ENCODE measurements at regions not wholly inside any gene's neighbourhood (a gene's known extent, or its start where the extent isn't known, plus 50 kb on each side); places are given as distances from the start of the nearest gene placed in this dataset.

GRCh38 chr18:77547757-77548156 lies 298.1 kb downstream of the GALR1 start:
- Histone ChIP-seq H3K36me3 (ENCODE audit: low read depth, missing control alignments) (no peaks in the 10 kb centered on the region), H3K27ac (no peak overlapping the region), H3K4me1 (no peaks in the 10 kb centered on the region), H3K4me3 (no peak overlapping the region), H3K9me3 (no peaks in the 10 kb centered on the region), H3K27me3 (no peaks in the 10 kb centered on the region)
- DNase-seq, result no peak
- intact Hi-C loops (cut with DNase I; ENCODE audit: low total_unique reads), result no loop called here
- 41 to 53% methylated on average over 5 of the region's 5 CpGs for WGBS, 2 donors
- TF ChIP-seq CTCF (IDR thresholded peaks at IDR 0.05) (no peak), POLR2A (IDR thresholded peaks at IDR 0.05) (no peak)

- no peak for DNase-seq
- WGBS, 2 donors, result 71 to 72% methylated on average over 8 of the region's 8 CpGs
- Histone ChIP-seq H3K36me3 (ENCODE audit: low read depth, missing control alignments) (no peaks in the 10 kb centered on the region), H3K4me3 (no peak overlapping the region), H3K4me1 (no peaks in the 10 kb centered on the region), H3K27ac (no peak overlapping the region), H3K27me3 (no peaks in the 10 kb centered on the region), H3K9me3 (no peaks in the 10 kb centered on the region)
- TF ChIP-seq POLR2A (IDR thresholded peaks at IDR 0.05) (no peak), CTCF (IDR thresholded peaks at IDR 0.05) (no peak)
- intact Hi-C loops (cut with DNase I; ENCODE audit: low total_unique reads), result no loop called here
Observed at GRCh38 chr18:77548790-77549420, 299.3 kb downstream of the GALR1 start.

- Histone ChIP-seq H3K4me3 (no peak overlapping the region), H3K27ac (no peak overlapping the region), H3K27me3 (no peaks in the 10 kb centered on the region), H3K36me3 (ENCODE audit: low read depth, missing control alignments) (no peaks in the 10 kb centered on the region), H3K9me3 (no peaks in the 10 kb centered on the region), H3K4me1 (no peaks in the 10 kb centered on the region)
- intact Hi-C loops (cut with DNase I; ENCODE audit: low total_unique reads), result no loop called here
- no peak for TF ChIP-seq POLR2A (IDR thresholded peaks at IDR 0.05)
- no peak for TF ChIP-seq CTCF (IDR thresholded peaks at IDR 0.05)
- WGBS, 2 donors, result 66 to 69% methylated on average over 5 of the region's 5 CpGs
- DNase-seq, result no peak
Observed at GRCh38 chr18:77550625-77551024, 301.0 kb downstream of the GALR1 start.

GRCh38 chr18:77551055-77551454 lies 301.4 kb downstream of the GALR1 start:
- no peak overlapping the region for H3K27ac ChIP-seq
- intact Hi-C loops (cut with DNase I; ENCODE audit: low total_unique reads), result no loop called here
- no peak for DNase-seq
- H3K36me3 ChIP-seq (ENCODE audit: low read depth, missing control alignments), result no peaks in the 10 kb centered on the region
- no peaks in the 10 kb centered on the region for H3K4me1 ChIP-seq
- H3K4me3 ChIP-seq, result no peak overlapping the region
- WGBS, 2 donors, result 78 to 85% methylated on average over 3 of the region's 3 CpGs
- TF ChIP-seq POLR2A (IDR thresholded peaks at IDR 0.05) (no peak), CTCF (IDR thresholded peaks at IDR 0.05) (no peak)
- H3K9me3 ChIP-seq, result no peaks in the 10 kb centered on the region
- H3K27me3 ChIP-seq, result no peaks in the 10 kb centered on the region

GRCh38 chr18:77552945-77553344 lies 303.3 kb downstream of the GALR1 start:
- intact Hi-C loops (cut with DNase I; ENCODE audit: low total_unique reads), result no loop called here
- Histone ChIP-seq H3K36me3 (ENCODE audit: low read depth, missing control alignments) (no peaks in the 10 kb centered on the region), H3K4me3 (no peak overlapping the region), H3K27ac (no peak overlapping the region), H3K9me3 (no peaks in the 10 kb centered on the region), H3K27me3 (no peaks in the 10 kb centered on the region), H3K4me1 (no peaks in the 10 kb centered on the region)
- DNase-seq, result no peak
- WGBS, 2 donors, result 86 to 88% methylated on average over 3 of the region's 3 CpGs
- TF ChIP-seq POLR2A (IDR thresholded peaks at IDR 0.05) (no peak), CTCF (IDR thresholded peaks at IDR 0.05) (no peak)
